HUDEP-2 (cell line): ENCODE measurements at regions not wholly inside any gene's neighbourhood (a gene's known extent, or its start where the extent isn't known, plus 50 kb on each side); places are given as distances from the start of the nearest gene placed in this dataset.

Experiments used
- DNase-seq, 76 experiments: peaks; one replicate each; lab custom pipeline; 2025; ENCODE audit not compliant: unreplicated experiment in 76 of 76; lab: John Stamatoyannopoulos, UW

DNA sequence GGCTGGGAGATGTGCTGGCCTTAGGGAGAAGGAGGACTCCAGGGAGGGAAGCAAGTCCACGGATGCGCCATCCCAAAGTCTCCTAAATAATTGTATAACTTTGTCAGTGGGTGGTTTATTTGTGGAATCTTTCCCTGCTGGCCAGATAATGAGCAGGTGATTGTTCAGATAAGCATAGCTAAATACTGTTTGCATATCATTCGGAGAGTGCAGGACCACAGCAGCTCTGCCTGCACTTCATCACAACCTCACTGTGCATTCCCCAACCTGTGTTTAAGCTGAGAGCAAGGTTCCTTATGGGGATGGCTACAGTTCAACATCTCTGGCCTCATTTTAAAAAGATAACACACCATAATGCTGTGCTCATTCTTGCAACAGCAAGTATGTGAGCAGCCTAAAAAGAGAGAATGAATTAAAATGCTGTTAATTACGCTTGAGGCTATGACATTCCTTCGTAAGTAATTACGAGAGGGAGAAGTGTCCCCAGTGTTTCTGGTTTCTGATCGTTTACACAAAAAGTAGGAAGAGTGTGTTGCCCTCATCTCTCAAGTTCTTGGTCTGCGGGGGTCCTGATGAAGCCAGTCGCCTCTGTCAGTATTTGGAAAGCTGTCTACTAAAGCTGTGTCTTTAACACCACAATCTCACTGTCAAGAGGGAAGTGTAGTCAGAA lies 272.0 kb upstream of the RORA start:
- DNase-seq = no peak

DNA sequence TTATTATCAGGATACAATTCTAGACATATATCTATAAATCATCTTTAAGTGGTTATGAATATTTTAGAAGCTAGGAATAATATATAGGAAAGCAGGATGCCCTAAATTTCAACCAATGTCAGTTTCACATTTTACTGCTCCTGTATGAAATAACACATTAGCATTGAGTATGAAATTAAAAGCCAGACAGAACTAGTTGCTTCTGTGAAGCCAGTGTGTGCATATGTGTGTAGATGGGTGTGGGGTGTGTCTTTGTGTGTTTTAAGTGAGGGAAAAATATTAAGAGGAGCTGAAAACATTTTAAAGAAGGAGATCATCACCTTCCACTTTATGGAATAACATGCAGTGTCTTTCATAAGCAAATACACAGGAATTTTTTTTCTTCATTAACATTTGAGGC lies 271.4 kb upstream of the RORA start:
- no peak for DNase-seq

DNA sequence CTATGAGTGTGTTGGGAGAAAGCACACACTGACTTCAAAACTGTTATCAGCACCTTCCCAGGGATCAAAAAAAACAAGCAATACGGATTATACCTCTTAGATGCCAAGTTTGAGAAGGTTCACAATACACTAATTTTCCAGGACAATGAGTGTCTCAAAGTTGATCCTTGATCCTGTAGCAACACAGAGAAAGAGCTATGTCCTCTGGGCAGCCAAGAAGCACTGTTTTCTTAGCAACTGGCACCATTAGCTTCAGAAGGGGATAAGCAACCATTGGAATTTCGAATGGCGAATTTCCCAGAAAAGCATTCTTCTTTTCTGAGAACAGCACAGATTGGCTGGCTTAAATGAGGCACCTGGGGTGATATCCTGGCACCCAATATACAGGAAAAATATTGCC lies 270.3 kb upstream of the RORA start:
- DNase-seq = no peak

- DNase-seq = no peak
Measured at GRCh38 chr15:61489571-61489970, 260.5 kb upstream of the RORA start.

GRCh38 chr15:61483599-61483998 lies 254.5 kb upstream of the RORA start:
- DNase-seq = no peak

DNA sequence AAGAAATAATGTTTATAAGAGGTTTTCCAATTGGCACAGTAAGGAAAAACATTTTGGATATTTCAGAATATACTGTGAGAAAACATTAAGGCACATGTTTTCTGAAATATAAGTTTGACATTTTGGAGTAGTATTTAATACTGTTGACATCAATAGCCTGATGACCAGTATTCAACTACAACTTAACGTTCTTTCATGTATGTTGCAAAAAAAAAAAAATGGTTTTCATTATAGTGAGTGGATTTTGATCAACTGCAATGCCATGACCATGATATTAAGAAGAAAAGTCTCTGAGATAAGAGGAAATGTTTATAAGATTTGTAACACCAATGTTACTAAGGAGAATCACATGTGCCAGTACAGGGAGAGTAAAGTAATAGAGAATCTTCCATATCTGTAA lies 252.8 kb upstream of the RORA start:
- DNase-seq = no peak

DNA sequence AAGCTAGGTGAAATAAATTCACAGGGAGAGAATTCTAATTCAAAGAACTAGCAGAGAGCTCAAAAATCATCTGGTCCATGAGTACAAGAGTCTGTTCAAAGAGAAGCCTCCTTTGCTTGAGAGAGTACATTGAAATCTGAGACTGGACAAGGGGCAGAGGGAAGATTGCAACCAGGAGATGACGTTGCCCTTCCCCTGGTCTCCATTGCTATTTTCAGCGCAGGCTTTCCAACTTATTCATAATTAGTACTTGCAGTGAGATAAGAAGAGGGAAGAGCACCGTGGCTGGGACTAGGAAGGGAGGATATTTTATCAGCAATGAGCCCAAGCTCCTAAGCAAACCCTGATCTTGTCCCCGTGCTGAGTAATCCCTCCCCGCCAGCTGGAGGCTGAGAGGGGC lies 251.8 kb upstream of the RORA start:
- DNase-seq = no peak

DNA sequence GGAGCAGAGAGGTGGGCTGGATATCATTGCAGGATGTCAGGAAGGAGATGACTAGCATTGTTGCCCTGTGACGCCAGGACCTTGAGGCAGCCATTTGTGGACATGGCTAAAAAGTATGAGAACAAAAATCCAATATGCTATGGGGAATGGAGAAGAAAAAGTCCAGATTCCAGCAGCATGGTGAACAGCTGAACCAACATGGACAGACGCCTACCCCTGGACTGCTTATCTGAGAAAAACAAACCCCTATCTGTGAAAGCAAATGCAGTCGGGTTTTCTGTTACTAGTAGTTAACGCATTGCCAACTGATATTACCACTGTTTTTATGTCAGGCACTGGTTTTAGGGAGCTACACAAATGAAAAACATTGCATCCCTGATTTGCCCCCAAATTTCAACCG lies 251.2 kb upstream of the RORA start:
- no peak for DNase-seq

GRCh38 chr15:61479613-61480012 lies 250.5 kb upstream of the RORA start:
- no peak for DNase-seq

- no peak for DNase-seq
Measured at GRCh38 chr15:61476741-61477140, 247.6 kb upstream of the RORA start.

DNA sequence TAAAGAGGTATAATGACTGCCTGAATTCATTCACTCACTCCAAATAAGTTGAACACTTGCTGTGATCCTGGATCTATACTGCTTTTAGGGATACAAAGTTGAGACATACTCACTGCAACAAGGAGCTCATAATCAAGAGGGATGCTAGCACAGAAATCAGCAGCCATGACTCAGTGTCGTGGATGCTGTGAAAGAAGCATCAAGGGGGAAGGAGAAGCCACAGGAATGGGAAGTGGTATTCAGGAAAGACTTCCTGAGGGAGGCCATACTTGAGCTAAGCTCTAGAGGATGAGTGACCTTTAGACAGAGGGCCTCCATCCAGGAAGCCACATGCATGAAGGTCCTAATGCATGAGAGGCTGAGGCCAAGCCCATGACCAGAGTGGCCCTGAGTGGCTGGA lies 245.7 kb upstream of the RORA start:
- no peak for DNase-seq

GRCh38 chr15:61467823-61468222 lies 238.7 kb upstream of the RORA start:
- DNase-seq = no peak

DNA sequence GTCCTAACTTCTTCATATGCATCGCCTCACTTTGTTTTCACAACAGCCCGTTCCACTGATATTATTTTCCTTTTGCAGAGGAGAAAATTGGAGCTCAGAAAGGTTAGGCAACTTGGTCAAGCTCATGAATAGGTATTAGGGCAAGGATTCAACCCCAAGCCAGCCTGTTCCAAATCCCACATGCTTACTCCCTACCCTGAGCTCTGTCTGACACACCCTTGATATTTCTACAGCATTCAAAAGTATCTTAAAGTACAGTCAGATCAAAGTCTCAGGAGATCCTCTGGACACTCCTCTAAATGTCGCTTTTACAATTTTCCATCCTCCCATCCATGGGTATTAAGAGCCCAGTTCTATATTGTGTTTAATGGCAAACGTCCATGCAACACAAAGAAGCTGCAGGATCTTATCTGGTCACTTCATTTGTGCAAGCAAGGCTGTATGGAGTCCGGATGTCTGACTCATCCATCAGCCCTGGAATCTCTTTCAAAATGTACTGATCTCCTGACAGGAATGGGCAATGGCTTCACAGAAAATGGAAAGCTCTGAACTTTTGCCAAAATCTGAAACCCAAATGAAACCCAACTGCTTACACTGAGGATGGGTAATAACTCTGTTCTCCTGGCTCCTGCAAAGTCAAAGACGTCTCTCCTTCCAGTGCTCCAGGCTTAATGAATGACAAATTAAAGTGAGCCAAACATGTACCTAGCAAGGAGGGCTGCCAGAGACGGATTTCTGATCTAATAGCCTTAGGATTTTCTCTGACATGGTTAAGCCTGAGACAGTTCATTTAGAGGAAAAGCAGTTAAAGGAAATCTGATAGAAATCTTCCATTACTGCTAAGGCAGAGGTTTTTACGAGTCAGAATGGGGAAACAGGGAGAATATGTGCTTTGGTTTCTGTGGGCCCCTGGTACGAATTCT lies 230.9 kb upstream of the RORA start:
- DNase-seq = no peak

DNA sequence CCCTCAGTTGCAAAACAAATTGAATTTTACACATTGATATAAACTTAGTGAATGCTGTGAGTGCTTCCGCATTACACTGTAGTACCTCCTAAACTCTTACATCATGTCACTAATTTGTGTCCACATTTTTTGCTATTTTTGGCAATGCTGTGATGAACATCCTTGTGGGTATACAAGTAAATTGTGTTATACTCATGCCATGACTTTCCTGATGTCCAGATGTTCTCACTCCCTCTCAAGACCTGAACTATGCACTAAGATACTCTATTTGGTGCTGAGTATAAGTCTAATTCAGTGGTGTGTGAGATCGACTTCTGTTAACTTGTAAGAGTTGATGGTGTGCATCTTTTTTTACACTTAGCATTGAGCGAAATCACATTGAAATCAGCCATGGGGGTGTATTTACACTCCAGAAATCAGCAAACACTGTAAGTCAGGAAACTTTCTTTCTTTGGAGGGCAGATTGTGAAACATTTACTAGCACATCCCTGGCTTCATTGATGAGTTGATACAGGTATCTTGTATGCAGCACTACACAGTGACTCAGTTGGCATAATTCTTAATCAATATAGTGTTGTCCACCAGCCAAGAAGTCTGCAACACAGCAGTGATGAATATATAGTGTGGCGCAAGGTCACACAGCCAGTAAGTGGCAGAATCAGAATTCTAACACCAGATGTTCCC lies 228.1 kb upstream of the RORA start:
- DNase-seq = no peak

GRCh38 chr15:61449186-61449702 lies 220.1 kb upstream of the RORA start:
- peak in 1 of 76 experiments; percentile 1 for DNase-seq

- no peak for DNase-seq
Measured at GRCh38 chr15:61447981-61448380, 218.9 kb upstream of the RORA start.

DNA sequence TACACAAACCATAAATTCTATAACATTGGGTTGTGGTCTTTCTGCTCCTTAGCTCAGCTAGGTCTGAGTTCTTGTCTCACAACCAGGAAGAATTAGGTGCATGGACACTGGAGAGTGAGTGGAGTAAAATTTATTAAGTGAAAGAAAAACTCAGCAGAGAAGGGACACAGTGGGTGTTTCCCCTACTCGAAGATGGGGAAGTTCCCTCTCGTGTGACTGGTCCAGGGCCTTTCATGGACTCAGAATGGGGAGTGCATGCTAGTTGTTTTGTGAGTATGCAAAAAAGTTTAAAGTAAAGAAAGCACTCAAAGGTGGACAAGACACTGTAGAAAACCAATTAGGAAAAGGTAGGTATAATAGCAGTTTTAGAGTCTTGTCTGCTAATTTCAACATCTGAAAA lies 215.5 kb upstream of the RORA start:
- no peak for DNase-seq

DNA sequence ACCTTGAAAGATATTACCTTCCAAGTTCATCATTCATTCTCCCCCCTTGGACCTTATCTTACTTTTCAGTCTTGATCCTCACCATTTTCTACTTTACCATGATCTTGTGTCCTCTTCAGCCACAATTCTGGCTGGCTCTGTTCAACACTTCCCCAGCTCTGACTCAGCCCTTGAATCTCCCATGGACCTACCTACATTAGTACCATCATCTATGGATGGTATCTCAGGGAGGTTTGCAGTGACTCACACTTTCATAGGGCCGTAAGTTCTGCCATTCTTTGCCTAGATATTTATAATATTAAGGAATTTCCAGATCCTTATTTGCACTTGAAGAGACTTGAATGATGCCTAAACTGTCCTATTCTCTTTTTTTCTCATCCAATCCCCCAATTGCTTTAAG lies 213.7 kb upstream of the RORA start:
- DNase-seq = no peak

GRCh38 chr15:61441891-61442290 lies 212.8 kb upstream of the RORA start:
- DNase-seq = no peak

DNA sequence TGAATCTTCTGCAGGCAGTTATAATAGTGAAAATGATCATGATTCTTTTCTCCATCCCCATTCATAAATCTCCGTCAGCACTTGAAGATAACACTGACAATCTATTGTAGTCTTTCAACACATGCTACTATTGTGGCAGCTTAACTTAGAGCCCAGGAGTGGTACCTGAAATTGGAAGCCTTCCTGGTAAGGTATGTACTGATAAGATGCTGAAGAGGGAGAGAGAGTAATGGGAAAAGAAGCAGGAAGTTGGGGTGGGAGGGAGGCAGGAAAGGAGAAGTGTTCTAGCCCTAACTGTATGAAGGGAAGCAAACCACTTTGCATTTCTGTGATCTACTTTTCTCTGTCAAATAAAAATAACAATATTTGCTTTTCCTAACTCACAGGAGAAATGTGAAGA lies 197.4 kb upstream of the RORA start:
- no peak for DNase-seq

- DNase-seq = no peak
Measured at GRCh38 chr15:61425934-61426333, 196.8 kb upstream of the RORA start.
